HUES64 (cell line): ENCODE measurements at regions not wholly inside any gene's neighbourhood (a gene's known extent, or its start where the extent isn't known, plus 50 kb on each side); places are given as distances from the start of the nearest gene placed in this dataset.
"Not testable (repeated sequence)": the region's sequence is repeated elsewhere in the genome, so short reads cannot be mapped to it uniquely, and the experiment has no call there.

Experiments
- H3K27ac ChIP-seq: 2 replicates; pipeline ENCODE4 v1.7.0; 2013; ENCODE audit warnings: low read depth, low read length, inconsistent platforms
- H3K27me3 ChIP-seq: 2 replicates; pipeline ENCODE4 v1.6.1; 2013; ENCODE audit warnings: mild to moderate bottlenecking, low read length; ENCODE audit not compliant: insufficient read depth
- H3K36me3 ChIP-seq: 2 replicates; pipeline ENCODE4 v1.6.1; 2013; ENCODE audit warnings: mild to moderate bottlenecking, low read length; ENCODE audit not compliant: insufficient read depth
- H3K4me1 ChIP-seq: 2 replicates; pipeline ENCODE4 v1.6.1; 2013; ENCODE audit warnings: mild to moderate bottlenecking, low read length, moderate library complexity; ENCODE audit not compliant: insufficient read depth
- H3K4me3 ChIP-seq: 2 replicates; pipeline ENCODE4 v1.5.1; 2013; ENCODE audit warnings: mild to moderate bottlenecking, low read length, moderate library complexity
- H3K9ac ChIP-seq: 2 replicates; pipeline ENCODE4 v1.6.1; 2013; ENCODE audit warnings: mild to moderate bottlenecking, low read depth, low read length
- H3K9me3 ChIP-seq: 2 replicates; pipeline ENCODE4 v1.6.1; 2013; ENCODE audit warnings: low read depth, low read length; ENCODE audit not compliant: insufficient read depth
- WGBS: fragments of 150-250, 120-280 bp; methylation state at CpG from one replicate; pipeline ENCODE4 v1.1.7; 2013; ENCODE audit warnings: missing lambda C conversion rate; 5-methylcytosine and 5-hydroxymethylcytosine counted together

GRCh38 chr4:4651811-4652755 is 110.2 kb upstream of the STX18 start:
- Histone ChIP-seq H3K27ac (peak overlapping the region; percentile 29; the same call in 1 of the 2 replicates), H3K27me3 (no peaks in the 10 kb centered on the region)
- WGBS = 51% methylated on average over 11 of the region's 12 CpGs

GRCh38 chr4:4647041-4647440 is 105.2 kb upstream of the STX18 start:
- no peaks in the 10 kb centered on the region for H3K36me3 ChIP-seq
- H3K27me3 ChIP-seq = no peaks in the 10 kb centered on the region
- H3K27ac ChIP-seq = no peak overlapping the region
- H3K4me3 ChIP-seq = no peak overlapping the region
- WGBS = 91% methylated on average over 1 of the region's 1 CpG
- no peak overlapping the region for H3K9ac ChIP-seq
- peaks cover 18% of the 10 kb centered on the region for H3K4me1 ChIP-seq
- H3K9me3 ChIP-seq = no peaks in the 10 kb centered on the region

More at GRCh38 chr4:4651811-4652755, 110.2 kb upstream of the STX18 start:
- no peak overlapping the region for H3K9ac ChIP-seq
- no peak overlapping the region for H3K4me3 ChIP-seq
- no peaks in the 10 kb centered on the region for H3K36me3 ChIP-seq
- 0 out of 2 replicates have a peak, but pooled peaks cover 7% of the 10 kb centered on the region for H3K4me1 ChIP-seq
- H3K9me3 ChIP-seq = no peaks in the 10 kb centered on the region

DNA sequence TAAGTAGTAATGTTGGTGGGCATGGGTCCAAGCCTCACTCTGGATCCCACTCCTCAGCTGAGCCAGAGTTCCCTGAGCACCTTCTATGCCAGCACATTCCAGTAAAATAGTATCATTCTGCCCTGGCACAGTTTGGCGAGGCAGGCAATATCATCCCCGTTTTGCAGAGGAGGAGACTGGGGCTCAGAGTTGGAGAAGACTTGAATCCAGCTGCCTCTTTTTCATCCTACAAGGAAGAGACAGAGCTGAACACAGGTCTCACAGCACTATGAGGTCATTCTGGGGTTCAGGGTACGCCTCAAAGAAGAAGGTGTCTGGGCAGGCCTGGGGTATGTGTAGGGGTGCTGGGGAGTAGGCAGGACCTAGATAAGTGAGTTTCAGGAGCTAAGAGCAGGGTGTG is 103.9 kb upstream of the STX18 start:
- WGBS = 89% methylated on average over 3 of the region's 3 CpGs
- H3K4me3 ChIP-seq = no peak overlapping the region
- H3K9me3 ChIP-seq = no peaks in the 10 kb centered on the region
- no peaks in the 10 kb centered on the region for H3K27me3 ChIP-seq
- H3K36me3 ChIP-seq = no peaks in the 10 kb centered on the region
- H3K27ac ChIP-seq = no peak overlapping the region
- H3K4me1 ChIP-seq = peaks cover 26% of the 10 kb centered on the region
- no peak overlapping the region for H3K9ac ChIP-seq

GRCh38 chr4:4644277-4644676 is 102.4 kb upstream of the STX18 start:
- not testable (repeated sequence) for H3K27me3 ChIP-seq, H3K9me3 ChIP-seq, H3K4me3 ChIP-seq, H3K36me3 ChIP-seq, H3K9ac ChIP-seq, H3K27ac ChIP-seq
- peaks cover 26% of the 10 kb centered on the region for H3K4me1 ChIP-seq
- 82% methylated on average over 5 of the region's 5 CpGs for WGBS

DNA sequence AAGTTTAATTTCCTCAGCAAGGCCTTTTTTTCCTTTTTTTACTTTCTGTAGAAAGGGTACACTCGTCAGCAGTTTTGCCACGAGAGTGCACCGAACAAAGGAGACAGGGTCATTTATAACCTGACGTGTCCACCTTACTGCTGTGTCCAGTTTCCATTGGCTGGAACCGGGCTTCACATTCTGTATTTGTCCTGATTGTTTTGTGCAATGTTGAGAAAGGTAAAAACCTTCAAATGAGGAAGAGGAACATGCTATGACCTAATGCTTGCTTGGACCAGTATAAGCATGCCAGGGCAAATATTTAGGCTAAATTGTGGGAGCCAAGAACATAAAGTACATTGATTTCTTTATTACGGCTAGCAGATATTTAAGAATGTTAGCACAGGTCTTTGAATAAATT is 101.9 kb upstream of the STX18 start:
- H3K4me3 ChIP-seq, H3K9me3 ChIP-seq, H3K36me3 ChIP-seq, H3K9ac ChIP-seq, H3K27me3 ChIP-seq, H3K27ac ChIP-seq: not testable (repeated sequence)
- peaks cover 26% of the 10 kb centered on the region for H3K4me1 ChIP-seq
- 95% methylated on average over 6 of the region's 6 CpGs for WGBS

GRCh38 chr4:4643306-4643705 is 101.5 kb upstream of the STX18 start:
- H3K36me3 ChIP-seq = no peaks in the 10 kb centered on the region
- no peak overlapping the region for H3K9ac ChIP-seq
- H3K4me3 ChIP-seq = no peak overlapping the region
- WGBS = 80% methylated on average over 5 of the region's 5 CpGs
- no peak overlapping the region for H3K27ac ChIP-seq
- H3K27me3 ChIP-seq = no peaks in the 10 kb centered on the region
- H3K9me3 ChIP-seq = no peaks in the 10 kb centered on the region
- H3K4me1 ChIP-seq = peaks cover 26% of the 10 kb centered on the region

GRCh38 chr4:4642496-4643000 is 100.7 kb upstream of the STX18 start:
- H3K27me3 ChIP-seq = no peaks in the 10 kb centered on the region
- no peaks in the 10 kb centered on the region for H3K36me3 ChIP-seq
- no peak overlapping the region for H3K4me3 ChIP-seq
- WGBS = 9% methylated on average over 4 of the region's 6 CpGs
- peaks cover 26% of the 10 kb centered on the region for H3K4me1 ChIP-seq
- no peak overlapping the region for H3K9ac ChIP-seq
- H3K9me3 ChIP-seq = no peaks in the 10 kb centered on the region
- H3K27ac ChIP-seq = peak overlapping the region; percentile 8; the same call in 1 of the 2 replicates

DNA sequence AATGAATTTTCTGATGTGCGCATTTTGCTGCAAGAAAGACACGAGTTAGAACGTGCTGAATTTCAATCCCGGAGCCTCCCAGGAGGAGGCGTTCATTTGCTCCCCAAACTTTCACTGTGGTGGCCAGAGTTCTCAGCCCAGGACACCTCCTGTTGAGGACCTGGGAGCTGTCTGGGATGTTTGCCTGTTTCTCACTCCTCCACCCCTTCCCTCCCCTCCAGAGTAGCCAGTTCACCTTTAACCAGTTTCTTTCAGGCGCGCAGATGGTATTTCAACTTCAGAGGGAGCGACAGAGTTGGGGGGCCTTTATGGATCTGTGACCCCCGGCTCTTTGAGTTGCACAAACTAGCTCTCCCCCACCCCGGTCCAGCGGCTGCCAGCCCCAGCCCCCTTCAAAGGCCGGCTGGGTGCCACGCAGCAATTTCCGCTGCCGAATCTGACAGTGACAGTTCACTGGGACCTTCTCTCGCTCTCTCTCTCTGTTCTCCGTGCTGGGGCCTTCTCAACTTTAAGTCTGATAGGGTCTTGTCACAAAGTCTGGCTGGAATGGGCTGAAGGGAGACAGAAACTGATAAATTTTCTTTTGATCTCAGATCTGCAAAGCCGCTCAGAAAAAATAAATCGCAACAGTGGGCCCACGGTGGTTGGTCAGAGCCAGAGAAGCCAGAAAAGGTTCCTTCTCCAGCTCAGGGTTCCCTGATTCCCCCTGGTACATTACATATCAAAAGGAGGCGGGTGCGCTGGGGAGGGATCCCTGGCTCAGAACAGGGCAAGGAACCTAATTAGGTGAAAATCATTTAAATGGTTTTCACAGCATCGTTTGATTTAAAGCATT is 100.0 kb upstream of the STX18 start:
- Histone ChIP-seq H3K9me3 (no peaks in the 10 kb centered on the region), H3K9ac (0 out of 2 replicates have a peak overlapping the region, but pooled peaks have one; percentile 2), H3K36me3 (no peaks in the 10 kb centered on the region), H3K4me1 (peaks cover 26% of the 10 kb centered on the region), H3K4me3 (no peak overlapping the region), H3K27me3 (no peaks in the 10 kb centered on the region), H3K27ac (peak overlapping the region; percentile 63; the same call in 1 of the 2 replicates)
- WGBS = 14% methylated on average over 23 of the region's 23 CpGs

GRCh38 chr4:4641254-4641653 is 99.4 kb upstream of the STX18 start:
- no peak overlapping the region for H3K4me3 ChIP-seq
- WGBS = 33% methylated on average over 8 of the region's 8 CpGs

DNA sequence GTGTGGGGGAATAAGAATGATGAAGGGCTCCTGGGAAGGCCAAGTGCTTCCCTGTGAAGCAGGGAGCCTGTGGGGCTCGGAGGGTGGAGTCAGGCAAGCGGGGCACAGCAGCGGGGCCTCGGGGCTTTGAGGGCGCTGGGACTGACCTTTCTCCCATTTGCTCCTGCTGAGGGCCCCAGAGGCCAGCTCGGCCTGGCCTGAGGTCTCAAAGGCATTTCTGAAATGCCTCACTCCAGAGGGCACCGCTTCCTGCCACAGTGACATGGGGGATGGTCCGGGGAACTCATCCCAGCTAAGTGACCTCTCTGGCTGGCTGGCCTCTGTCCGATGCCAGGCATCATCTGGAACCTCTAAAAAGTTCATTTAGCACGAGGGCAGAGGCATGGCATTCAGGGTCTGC is 98.8 kb upstream of the STX18 start:
- H3K9ac ChIP-seq = no peak overlapping the region
- WGBS = 18% methylated on average over 10 of the region's 10 CpGs

More at GRCh38 chr4:4641254-4641653, 99.4 kb upstream of the STX18 start:
- Histone ChIP-seq H3K27me3 (no peaks in the 10 kb centered on the region), H3K36me3 (no peaks in the 10 kb centered on the region), H3K9me3 (no peaks in the 10 kb centered on the region), H3K9ac (0 out of 2 replicates have a peak overlapping the region, but pooled peaks have one; percentile 2), H3K4me1 (peaks cover 26% of the 10 kb centered on the region), H3K27ac (peak overlapping the region; percentile 63; the same call in 1 of the 2 replicates)

DNA sequence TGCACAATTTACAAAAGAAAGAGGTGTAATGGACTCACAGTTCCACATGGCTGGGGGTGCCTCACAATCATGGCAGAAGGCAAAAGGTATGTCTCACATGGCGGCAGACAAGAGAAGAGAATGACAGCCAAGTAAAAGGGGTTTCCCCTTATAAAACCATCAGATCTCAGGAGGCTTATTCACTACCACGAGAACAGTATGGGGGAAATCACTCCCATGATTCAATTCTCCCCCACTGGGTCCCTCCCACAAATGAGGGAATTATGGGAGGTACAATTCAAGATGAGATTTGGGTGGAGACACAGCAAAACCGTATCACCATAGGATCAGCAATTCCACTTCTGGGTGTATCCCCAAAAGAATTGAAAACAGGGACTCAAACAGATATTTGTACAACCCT is 97.5 kb upstream of the STX18 start:
- no peaks in the 10 kb centered on the region for H3K9me3 ChIP-seq
- H3K4me1 ChIP-seq = peaks cover 24% of the 10 kb centered on the region
- H3K4me3 ChIP-seq = no peak overlapping the region
- H3K27me3 ChIP-seq = no peaks in the 10 kb centered on the region
- WGBS = 98% methylated on average over 2 of the region's 3 CpGs
- no peaks in the 10 kb centered on the region for H3K36me3 ChIP-seq
- H3K27ac ChIP-seq = no peak overlapping the region
- H3K9ac ChIP-seq = no peak overlapping the region

More for the DNA sequence above, 98.8 kb upstream of the STX18 start:
- Histone ChIP-seq H3K27ac (peak overlapping the region; percentile 63; the same call in 1 of the 2 replicates), H3K4me3 (no peak overlapping the region), H3K27me3 (no peaks in the 10 kb centered on the region), H3K36me3 (no peaks in the 10 kb centered on the region), H3K4me1 (peaks cover 26% of the 10 kb centered on the region), H3K9me3 (no peaks in the 10 kb centered on the region)
